Activated T-cell treated with anti-CD3 and anti-CD28 coated beads, Interleukin-2, amount 50 U/mL, for 48 hours (primary cell): ENCODE measurements at regions not wholly inside any gene's neighbourhood (a gene's known extent, or its start where the extent isn't known, plus 50 kb on each side); places are given as distances from the start of the nearest gene placed in this dataset.

Experiments used
- DNase-seq, 2 experiments: peaks; one replicate each; pipeline ENCODE4 v3.0.0-alpha.2; 2020

DNA sequence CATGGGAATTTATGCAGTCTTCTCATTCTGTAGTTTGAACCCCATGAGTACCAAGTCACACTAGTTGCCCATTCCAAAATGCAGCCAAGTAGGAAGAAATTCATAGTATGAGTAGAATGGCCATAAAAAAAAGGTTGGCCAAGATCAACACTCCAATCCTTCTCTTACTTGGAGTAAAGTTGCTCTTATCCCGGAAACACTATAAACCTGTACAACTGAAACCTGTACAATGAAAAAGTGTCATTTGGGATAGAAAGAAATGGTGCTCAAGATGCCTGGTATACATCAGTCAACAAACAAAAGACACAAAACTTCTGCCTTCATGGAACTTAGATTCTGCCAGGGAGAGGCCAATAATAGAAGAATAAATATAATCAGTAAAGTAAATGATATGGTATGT lies 325.0 kb downstream of the NFIB start:
- no peak for DNase-seq

DNA sequence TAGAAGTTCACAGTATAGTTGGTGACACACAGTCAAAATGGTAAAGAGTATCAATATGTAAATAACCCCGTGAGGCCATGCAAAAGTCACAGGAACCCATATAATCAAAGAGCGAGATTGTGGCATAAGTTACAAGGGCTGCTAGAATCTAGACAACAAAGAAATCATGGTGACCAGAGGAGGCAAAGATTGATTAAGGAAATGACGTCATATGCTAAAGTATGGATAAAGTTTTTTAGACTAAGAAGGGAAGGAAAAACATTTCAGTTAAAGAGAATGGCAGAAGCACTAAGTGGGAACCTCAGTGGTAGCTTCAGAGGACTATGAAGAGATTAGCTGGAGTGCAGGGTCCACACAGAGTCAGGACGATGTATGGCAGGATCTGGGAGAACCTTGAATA lies 330.3 kb downstream of the NFIB start:
- DNase-seq: no peak

DNA sequence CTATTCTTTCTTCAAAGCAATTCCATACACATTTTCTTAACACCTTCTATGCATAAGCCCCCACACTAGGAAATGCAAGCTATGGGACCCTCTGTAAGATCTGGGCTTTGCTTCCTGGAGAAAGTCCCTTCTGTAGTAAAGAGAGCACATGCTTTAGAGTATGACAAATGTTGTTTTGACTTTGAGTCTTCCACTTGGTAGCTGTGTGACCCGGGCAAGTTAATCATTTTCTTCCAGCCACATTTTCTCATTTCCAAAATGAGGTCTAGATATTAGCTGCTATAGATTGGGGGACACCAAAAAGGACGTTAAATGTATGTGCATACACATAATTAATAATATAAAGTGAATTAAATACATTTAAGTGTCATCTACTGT lies 334.0 kb downstream of the NFIB start:
- no peak for DNase-seq

DNA sequence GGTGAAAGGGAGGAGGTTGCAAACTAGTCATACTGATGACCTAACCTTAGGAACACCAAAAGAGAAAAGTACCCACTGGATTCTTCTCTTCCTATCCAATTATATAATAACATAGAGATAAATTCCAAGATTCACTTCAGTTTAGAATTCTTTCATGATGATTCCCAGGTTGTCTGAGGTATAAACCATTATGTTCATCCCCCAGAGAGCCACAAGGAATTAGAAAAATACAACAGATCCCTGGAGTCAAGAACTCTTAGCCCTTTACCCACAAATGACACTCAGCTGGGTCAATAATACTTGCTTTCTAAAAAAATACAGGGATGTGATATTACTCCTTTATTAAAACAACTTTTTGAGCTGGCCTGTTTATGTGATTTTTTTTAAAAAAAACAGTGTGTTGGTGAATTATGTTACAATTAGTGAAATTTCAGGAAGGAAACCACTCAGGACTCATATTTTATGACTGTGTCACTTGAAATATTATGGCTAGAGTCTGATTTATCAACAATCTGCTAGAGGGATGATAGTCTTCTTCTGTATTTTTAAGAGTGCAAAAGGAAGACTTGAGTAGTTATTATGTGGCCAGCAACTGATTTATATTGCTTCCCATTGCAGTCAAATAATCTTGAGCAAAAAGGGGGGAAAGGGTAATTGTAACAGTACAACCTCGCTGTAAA lies 338.2 kb downstream of the NFIB start:
- no peak for DNase-seq

DNA sequence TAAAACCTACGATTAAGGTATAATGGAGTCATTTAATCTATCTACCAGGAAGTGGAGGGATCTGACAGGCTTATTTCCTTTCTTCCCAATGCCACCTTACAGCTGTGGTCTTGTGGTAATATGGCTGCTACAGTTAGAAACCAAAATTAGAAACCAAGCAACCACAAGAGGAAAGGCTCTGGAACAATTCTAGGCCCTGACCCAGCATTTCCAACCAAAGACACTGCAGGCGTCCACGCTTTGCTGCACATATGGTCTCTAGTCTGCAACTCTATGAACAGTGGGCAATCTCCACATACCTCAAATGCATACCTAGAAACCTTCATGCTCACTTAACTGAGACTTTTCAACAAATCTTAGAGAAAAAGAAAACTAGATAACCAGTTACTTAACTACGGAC lies 339.1 kb downstream of the NFIB start:
- no peak for DNase-seq

DNA sequence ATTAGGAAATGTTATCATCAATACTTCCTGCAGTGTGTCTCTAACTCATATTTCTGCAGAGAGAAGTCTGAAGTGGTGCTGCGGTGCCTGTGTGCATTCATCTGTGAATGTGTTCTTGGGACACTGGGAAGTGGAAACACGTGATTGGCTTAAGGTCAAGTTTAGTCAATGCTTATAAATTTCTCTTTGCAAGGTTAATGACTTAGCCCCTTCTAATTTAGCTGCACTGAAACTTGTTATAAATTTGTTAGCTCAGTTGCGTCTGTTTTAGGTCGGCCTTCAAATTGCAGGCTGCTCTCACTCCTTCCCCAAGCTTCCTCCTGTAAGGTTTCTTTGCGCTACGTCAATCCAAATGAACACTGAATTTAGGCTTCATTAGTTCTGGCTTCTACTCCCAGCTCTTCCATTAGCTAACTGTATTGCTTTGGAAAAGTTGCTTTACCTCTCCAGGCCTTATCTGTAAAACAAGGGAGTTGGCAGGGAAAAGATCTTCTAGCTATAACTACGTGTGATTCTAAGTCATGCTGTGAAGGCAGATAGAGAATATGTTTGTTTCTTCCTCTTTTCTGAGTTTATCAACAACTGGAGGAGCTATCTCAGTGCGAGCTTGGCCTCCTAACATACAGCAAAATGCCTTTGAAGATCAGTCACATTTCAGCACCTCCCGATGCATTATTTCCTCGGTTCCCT lies 341.8 kb downstream of the NFIB start:
- DNase-seq: no peak

DNA sequence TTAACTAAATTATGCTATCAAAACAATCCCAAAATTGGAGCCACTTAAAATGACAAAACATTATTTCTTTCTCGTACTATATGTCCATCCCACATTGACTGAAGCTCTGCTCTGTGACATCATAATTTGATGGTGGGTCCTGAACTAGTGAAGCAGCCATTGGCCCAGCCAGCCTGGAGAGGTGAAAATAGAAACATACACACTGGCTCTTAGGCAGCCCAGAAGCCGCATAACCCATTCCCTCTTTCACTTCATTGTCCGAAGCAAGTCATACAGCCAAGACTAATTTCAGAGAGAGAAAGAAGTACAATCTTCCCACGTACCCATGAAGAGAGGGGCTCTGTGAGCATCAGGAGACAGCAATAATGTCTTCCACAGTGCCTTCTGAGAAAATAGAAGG lies 342.5 kb downstream of the NFIB start:
- no peak for DNase-seq

DNA sequence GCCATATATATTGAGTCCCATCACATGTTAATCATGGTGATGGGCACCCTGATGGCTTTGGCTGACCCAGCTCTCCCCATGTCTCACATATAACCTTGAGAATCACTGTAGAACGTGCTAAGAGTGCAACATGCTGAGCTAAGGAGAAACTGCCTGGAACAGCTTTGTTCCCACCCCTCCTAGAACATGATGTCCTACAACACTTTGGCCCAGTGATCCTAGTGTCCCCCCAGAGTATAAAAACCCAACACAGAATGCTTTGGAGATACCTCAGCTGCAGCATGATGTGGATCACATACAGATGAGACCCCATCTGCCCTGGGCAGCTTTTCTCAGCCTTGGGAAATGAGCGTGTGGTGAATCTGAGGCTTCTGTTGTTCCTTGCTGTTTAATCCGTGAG lies 343.5 kb downstream of the NFIB start:
- no peak for DNase-seq

DNA sequence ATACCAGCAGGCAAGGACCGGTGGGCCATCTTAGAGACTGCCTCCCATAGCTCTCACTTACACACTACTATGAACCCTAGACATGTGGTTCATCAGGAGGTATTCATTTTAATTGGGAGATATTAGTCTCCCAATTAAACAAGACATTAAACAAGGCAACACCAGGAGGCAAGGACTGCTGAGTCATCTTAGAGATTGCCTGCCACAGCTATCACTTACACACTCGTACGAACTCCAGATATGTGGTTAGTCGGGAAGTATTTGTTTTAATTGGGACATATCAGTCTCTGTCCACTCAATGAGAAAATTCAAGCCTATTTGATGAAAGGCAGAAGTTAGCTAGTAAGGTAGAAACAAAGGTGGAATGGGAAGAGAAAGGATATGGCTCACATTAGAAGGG lies 343.9 kb downstream of the NFIB start:
- DNase-seq: no peak

DNA sequence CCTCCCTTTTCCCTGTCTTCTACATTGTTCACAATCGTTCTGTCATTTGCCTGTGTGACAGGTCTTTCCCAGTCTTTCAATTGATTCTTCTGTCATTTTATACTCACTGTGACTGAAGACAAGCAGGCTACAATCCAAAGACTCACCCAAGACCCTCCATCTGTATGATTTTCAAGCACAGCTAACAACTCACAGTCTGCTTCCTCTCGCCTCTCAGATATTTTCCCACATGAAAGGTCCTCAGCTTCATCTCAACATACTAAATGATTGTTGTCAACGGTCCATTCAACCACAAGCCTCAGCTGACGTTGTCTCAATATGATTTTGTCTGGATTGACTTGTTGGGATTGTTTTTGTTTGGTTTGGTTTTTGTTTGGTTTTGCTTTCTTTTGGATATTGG lies 346.5 kb downstream of the NFIB start:
- no peak for DNase-seq

DNA sequence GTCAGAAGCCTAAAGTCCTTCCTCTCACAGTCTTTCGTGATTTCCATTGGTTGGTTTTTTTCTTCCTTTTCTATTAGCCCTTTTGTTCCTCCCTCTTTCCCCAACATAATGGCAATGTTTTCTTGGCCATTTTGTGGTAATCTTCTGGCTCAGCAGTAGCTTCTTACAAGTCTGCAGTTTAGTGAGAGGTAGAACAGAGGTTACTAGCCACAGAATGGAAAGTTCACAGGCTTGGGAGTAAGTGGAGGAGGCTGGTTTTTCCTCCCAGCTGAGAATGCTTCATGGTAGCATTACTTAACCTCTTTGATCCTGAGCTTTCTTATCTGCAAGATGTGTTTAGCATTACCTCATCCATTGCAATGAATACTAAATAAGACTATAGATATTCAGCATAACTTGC lies 346.9 kb downstream of the NFIB start:
- DNase-seq: no peak

DNA sequence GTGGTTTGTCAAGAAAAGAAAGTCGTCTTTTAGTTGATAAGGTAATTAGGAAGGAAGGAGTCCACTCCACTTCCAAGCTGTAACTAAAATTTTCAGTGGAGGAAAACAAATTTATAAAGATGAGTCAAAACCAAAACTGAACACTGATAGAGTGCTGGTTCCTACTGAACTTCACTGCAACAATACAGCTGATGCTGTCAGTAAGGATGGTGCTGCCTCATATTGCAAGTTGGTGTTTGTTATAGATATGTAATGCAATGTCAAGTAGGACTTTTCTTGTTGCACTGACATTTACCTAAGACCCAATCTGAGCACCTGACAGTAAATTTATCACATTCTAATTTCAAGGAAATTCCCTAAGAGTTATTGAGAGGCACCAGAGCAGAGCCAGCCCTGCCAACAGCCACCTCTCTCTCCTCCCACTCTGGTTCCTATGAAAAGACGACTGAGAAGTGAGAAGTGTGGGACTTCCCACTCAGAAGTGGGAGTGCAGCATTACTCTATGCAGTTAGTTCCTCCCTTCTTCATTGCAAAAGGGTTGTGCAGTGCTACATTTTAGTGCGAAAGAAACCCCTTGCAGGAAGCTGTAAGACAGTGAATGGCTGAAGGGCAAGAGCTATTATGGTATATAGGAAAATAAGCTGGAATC lies 350.8 kb downstream of the NFIB start:
- DNase-seq: no peak

DNA sequence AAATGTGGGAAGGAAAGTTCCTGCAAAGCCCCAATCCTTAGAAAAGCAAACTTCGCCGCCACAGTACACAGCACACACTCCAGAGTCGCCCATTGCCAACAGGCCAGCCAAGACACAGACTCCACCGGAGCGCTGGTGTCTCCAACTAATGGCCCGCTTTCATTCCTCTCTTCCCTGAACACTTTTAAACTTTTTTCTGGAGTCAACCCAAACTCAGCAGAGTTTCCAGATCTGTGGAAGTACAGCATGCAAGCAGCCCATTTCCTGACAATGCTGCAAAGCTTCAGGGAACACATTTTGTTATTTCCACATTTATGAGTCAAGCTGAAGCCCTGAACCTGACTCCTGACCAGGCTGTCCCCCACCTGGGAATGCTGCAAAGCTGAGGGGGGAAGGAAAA lies 351.9 kb downstream of the NFIB start:
- DNase-seq: no peak

DNA sequence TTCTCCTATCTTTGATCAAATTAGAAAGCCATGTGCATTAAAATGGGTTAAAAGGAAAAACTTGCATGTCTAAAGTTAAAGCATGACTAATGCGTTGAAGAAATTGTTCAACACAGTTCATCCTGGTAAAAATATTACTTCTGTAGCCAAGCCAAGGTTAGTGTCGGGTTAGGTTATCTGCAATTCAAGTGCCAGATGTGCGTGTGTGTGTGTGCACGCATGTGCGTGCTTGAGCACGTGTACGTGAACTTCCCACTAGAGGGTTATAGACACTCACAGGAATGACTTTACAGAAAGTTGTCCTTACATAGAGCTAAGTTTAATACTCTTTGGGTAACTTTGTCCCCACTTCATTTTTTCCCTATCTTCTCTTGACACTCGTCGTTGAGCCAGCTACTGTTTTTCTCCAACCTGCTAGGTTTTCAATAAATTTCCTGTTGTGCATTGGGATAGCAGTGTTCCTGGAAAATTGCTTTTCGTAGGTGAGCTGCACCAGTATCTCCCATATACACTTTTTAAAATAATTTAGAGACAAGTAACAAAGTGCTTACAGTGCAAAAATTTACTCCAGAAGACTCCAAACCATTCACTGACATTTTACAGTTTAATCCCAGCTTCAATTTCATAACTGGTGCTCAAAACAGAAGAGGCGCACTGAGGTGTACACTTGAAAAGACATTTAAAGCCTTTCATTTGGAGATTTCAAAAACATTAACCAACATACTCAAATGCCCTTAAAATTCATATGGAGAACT lies 353.8 kb downstream of the NFIB start:
- no peak for DNase-seq

DNA sequence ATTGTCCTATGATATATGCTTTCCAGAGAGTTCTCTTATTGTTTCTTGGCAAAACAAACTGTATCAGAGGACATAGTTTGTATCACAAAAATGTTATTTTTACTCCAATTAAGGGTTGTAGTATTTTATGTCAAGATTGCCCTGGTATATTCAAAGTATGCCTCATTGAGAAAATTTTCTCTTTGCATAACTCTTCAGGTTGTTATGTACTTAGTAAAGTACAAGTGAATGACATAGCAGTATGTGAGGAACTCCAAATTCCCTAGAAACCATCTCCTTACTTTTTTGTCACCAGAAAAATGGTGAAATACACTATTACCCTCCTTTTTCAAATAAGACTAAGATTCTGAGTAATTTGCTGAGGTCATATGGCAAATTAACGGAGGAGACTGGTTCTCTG lies 355.3 kb downstream of the NFIB start:
- no peak for DNase-seq

DNA sequence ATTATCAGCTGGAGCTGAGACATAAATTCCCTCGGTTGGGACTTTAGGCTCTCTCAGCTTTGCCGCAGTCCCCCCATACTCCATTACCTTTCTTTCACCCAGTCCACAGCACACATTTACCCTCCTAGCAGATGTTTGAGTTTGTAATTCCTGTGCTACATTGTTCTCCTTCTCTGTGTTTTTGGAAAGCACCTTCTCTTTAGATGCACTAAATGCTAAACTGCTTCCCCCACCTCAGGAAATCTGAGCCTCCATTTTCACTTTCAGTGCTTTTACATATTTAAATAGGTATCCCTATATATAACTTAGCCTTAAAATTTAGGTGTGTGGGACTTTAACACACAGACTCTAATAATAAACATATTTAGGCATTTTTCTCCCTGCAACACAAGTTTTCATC lies 356.9 kb downstream of the NFIB start:
- no peak for DNase-seq

DNA sequence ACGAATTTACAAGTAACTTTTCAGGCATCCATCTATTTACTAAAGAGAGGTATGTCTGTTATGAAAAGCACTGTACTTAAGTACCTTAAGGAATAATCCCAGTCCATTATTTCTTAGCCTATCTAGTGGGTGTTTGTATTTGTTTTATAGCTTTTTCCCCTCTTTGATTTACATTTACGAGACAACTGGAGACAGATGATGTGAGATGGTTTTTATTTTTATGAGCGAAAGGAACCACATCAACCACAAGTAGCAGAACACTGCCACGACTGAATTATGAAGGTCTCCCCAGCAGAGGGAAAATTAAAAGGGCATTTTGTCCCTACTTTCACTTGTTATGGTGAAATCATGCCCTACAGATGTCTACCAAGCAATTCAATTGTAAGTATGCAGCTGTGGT lies 357.8 kb downstream of the NFIB start:
- no peak for DNase-seq

DNA sequence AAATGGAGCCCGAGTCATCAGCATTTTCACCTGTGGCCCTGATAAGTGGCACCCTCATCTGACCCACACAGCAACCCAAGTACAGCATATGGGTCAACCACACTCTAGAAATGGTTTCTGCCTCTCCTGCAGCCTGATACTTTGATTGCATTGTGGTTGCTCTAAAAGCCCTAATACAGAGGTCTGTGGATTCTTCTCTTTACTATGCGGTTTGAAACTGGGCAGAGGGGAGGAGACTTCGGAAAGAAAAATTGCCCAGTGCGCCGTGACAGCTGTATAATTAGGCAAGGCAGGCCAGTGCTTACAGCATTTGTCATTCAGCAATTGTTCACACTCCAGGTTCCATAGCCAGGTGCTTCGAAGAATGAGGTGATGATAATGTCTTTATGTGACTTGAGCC lies 361.0 kb downstream of the NFIB start:
- DNase-seq: no peak

DNA sequence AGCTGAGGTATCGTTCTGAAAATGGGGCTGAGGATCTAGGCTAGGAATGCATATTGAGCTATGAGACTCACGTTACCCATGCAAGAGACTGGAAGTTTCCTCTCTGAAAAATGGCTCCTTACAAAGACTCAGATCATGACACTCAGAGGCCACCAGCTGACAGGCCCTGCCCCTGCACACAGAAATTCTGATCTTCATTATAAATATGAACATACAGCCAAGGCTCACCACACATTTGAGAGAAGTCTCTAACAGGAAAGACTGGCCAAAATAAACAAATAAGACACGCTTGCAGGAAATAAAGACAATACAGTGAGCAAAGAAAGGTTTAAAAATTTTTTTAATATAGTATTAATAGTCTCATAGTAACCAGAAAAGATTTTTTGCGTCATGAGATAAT lies 365.9 kb downstream of the NFIB start:
- DNase-seq: no peak

DNA sequence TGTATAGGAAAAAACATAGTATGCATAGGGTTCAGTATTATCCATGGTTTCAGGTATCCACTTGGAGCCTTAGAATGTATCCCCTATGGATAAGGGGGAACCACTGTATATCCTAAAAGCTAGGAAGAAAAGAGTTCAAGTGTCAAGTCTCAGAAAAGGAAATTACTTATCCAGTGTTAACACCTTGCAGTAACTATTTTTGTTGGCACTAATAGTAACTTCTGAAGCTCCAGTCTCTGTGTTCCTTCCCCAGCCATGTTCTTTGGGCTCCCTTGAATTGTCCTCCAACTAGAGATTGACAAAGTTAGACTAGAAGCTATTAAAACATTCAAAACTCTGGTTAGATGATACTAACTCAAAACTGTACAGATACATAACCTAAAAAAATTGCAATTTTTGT lies 370.8 kb downstream of the NFIB start:
- no peak for DNase-seq

DNA sequence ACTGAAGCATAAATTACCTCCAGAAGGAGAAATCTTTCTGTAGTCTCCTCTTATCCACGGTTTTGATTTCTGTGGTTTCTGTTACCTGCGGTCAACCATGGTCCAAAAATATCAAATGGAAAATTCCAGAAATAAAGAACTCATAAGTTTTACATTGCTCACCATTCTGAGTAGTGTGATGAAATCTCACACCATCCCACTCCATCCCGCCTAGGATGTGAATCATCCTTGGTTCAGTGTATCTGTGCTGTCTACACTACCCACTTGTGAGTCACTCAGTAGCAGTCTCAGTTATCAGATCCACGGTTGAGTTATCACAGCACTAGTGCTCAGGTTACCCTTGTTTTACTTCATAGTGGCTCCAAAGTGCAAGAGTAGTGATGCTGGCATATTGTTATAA lies 371.2 kb downstream of the NFIB start:
- peak; percentile 20 to 22 for DNase-seq

DNA sequence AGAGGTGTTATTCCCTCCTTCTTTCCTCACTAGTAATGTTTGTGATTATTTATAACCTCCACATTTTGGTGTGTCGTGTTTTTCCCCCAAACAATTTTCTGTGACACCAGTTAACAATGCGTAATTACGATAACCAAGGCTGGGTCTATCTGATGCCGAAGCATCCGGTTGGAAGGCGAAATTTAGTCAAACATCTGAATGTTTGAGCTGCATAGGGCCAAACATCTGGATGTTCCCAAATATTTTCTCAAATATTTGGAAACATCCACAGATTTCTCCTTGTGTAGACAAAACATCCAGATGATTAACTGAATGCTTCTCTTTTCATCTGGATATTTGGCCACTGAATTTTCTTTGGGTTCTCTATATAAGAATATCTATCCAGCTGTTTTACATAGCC lies 371.7 kb downstream of the NFIB start:
- no peak for DNase-seq

DNA sequence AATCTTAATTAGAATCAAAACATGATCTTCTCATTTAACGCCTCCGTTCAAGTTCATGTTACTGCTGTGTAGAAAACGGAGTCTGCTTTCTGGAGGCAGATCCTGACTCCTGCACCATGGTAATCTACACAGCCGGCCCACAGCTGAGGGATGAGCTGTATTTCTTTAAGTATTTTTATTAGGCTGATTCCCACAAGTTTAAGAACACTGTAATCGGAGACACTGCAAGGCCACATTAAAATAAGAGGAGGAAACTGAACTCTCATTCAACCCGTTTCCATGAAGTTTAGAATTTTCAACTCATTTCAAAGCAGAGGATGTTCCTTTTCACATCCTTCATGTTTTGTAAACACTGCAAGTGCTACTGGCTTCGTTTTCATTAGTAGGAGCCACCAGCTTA lies 372.2 kb downstream of the NFIB start:
- DNase-seq: no peak
